ENCODE measurements at regions not wholly inside any gene's neighbourhood (a gene's known extent, or its start where the extent isn't known, plus 50 kb on each side); places are given as distances from the start of the nearest gene placed in this dataset.

GRCh38 chr11:115958089-115959000 lies 454.1 kb upstream of the CADM1 start:
- no peak for TF ChIP-seq CTCF (conservative IDR thresholded peaks at IDR 0.05 in 1 of 2, IDR thresholded peaks at IDR 0.05 in 1 of 2; ENCODE audit: extremely low read depth in 1 of 2, insufficient read depth in 1 of 2, low read depth in 1 of 2, low read length in 2 of 2)
- TF ChIP-seq EZH2 (IDR thresholded peaks at IDR 0.05; ENCODE audit: borderline replicate concordance, low read length), result no peak

Data from mammary epithelial cell (primary cell).